OCI-LY7 (cell line): ENCODE measurements at regions not wholly inside any gene's neighbourhood (a gene's known extent, or its start where the extent isn't known, plus 50 kb on each side); places are given as distances from the start of the nearest gene placed in this dataset.

ENCODE experiments used
- BruUV-seq: library from RNA; stranded (reverse); fragments of 400-500 nt; replicated peaks from 2 replicates; lab custom pipeline; 2021; lab: Mats Ljungman, UMichigan
- CTCF ChIA-PET: fragments of 300-600 bp; sonication (Branson Sonifier 250); formaldehyde crosslinking; loops from one replicate; lab custom pipeline; 2022; ENCODE audit warnings: antibody characterized with exemption; ENCODE audit not compliant: unreplicated experiment; lab: Charles Lee
- POLR2A ChIA-PET: fragments of 300-600 bp; sonication (Branson Sonifier 250); formaldehyde crosslinking; loops from one replicate; lab custom pipeline; 2022; ENCODE audit warnings: antibody characterized with exemption; lab: Charles Lee
- DNase-seq: peaks from one replicate; pipeline ENCODE4 v3.0.0-alpha.2; 2015; ENCODE audit warnings: low spot score
- H2AFZ ChIP-seq: fragments of 200-600 bp; sonication (generic), shearing (Covaris generic); 2 replicates; pipeline ENCODE4 v1.6.1; 2014; ENCODE audit warnings: mild to moderate bottlenecking, antibody characterized with exemption, low read length, moderate library complexity
- H3K27ac ChIP-seq: fragments of 200-600 bp; sonication (generic); 2 replicates; pipeline ENCODE4 v1.5.1; 2014; ENCODE audit warnings: mixed run types, low read depth, mild to moderate bottlenecking, moderate library complexity, low read length, inconsistent platforms; ENCODE audit not compliant: poor library complexity, severe bottlenecking
- H3K36me3 ChIP-seq: fragments of 200-600 bp; sonication (generic); 2 replicates; pipeline ENCODE4 v1.6.1; 2014; ENCODE audit warnings: mild to moderate bottlenecking, antibody characterized with exemption, low read length, moderate library complexity, mixed read lengths; ENCODE audit not compliant: insufficient read depth
- H3K4me1 ChIP-seq: fragments of 200-600 bp; sonication (generic); 2 replicates; pipeline ENCODE4 v1.5.1; 2014; ENCODE audit warnings: mild to moderate bottlenecking, low read length; ENCODE audit not compliant: insufficient read depth, poor library complexity, severe bottlenecking
- H3K4me2 ChIP-seq: fragments of 200-600 bp; sonication (generic); 2 replicates; pipeline ENCODE4 v1.6.1; 2014; ENCODE audit warnings: mild to moderate bottlenecking, low read length
- H3K4me3 ChIP-seq: fragments of 200-600 bp; sonication (generic); 2 replicates; pipeline ENCODE4 v1.5.1; 2014; ENCODE audit warnings: mild to moderate bottlenecking, low read depth, low read length; ENCODE audit not compliant: poor library complexity, severe bottlenecking
- H3K79me2 ChIP-seq: fragments of 200-600 bp; sonication (generic); 2 replicates; pipeline ENCODE4 v1.6.1; 2016; ENCODE audit warnings: low read depth, mild to moderate bottlenecking, low read length, moderate library complexity, mixed read lengths; ENCODE audit not compliant: insufficient read depth
- H3K9me2 ChIP-seq: fragments of 200-600 bp; sonication (generic); 2 replicates; pipeline ENCODE4 v1.6.1; 2016; ENCODE audit warnings: mild to moderate bottlenecking, low read length, mixed read lengths; ENCODE audit not compliant: insufficient read depth
- H3K9me3 ChIP-seq: fragments of 200-600 bp; sonication (generic); 2 replicates; pipeline ENCODE4 v1.6.1; 2014; ENCODE audit warnings: mild to moderate bottlenecking, mixed run types, low read length, mixed read lengths
- H4K20me1 ChIP-seq: fragments of 200-600 bp; sonication (generic); 2 replicates; pipeline ENCODE4 v1.6.1; 2014; ENCODE audit warnings: mild to moderate bottlenecking, antibody characterized with exemption, low read length, moderate library complexity, mixed read lengths; ENCODE audit not compliant: insufficient read depth
- EZH2phosphoT487 ChIP-seq: fragments of 200-600 bp; sonication (generic); IDR thresholded peaks from 2 replicates; pipeline ENCODE4 v1.6.1; 2018; ENCODE audit warnings: low read depth, borderline replicate concordance, mild to moderate bottlenecking, mixed run types, antibody characterized with exemption, low read length, moderate library complexity, mixed read lengths
- intact Hi-C: fragments of 100-400 bp; cut with micrococcal nuclease; formaldehyde crosslinking; loops from one replicate; pipeline ENCODE4 v1.10.0; 2022; ENCODE audit not compliant: unreplicated experiment
- TF ChIP-seq, protein P1 (sequence below): fragments of 200-600 bp; sonication (generic); conservative IDR thresholded peaks from 2 replicates; pipeline ENCODE4 v1.5.1; 2014; ENCODE audit warnings: mild to moderate bottlenecking, antibody characterized with exemption, low read length, moderate library complexity, mixed read lengths

DNA sequence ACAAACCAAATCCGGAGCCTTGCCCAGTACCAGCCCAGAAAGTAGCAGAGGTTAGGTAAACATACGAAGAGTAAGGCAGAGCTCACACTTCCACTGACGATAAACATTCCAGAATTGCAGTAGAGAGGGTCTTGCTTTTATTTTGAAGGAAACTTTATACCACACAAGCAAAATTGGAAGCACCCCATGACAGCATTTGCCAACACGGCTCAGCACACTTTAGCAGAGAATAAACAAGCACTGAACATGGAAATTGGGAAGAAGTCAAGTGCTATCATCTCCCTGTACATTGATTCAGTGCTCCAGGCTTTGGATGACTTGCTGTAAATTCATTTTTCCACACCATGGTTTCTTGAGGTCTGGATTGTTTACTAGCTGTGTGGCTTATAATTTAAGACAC is 160.7 kb upstream of the FAM47C start:
- no peak overlapping the region for H3K27ac ChIP-seq
- no peaks in the 10 kb centered on the region for H3K4me1 ChIP-seq
- BruUV-seq = no TSS peak
- H3K9me2 ChIP-seq = no peaks in the 10 kb centered on the region
- H4K20me1 ChIP-seq = no peaks in the 10 kb centered on the region
- H2AFZ ChIP-seq = no peak overlapping the region
- no peak for TF ChIP-seq EZH2phosphoT487
- TF ChIP-seq, protein P1, sequence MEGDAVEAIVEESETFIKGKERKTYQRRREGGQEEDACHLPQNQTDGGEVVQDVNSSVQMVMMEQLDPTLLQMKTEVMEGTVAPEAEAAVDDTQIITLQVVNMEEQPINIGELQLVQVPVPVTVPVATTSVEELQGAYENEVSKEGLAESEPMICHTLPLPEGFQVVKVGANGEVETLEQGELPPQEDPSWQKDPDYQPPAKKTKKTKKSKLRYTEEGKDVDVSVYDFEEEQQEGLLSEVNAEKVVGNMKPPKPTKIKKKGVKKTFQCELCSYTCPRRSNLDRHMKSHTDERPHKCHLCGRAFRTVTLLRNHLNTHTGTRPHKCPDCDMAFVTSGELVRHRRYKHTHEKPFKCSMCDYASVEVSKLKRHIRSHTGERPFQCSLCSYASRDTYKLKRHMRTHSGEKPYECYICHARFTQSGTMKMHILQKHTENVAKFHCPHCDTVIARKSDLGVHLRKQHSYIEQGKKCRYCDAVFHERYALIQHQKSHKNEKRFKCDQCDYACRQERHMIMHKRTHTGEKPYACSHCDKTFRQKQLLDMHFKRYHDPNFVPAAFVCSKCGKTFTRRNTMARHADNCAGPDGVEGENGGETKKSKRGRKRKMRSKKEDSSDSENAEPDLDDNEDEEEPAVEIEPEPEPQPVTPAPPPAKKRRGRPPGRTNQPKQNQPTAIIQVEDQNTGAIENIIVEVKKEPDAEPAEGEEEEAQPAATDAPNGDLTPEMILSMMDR = no peak
- H3K36me3 ChIP-seq = no peaks in the 10 kb centered on the region
- DNase-seq = no peak
- H3K79me2 ChIP-seq = no peaks in the 10 kb centered on the region
- H3K9me3 ChIP-seq = no peaks in the 10 kb centered on the region
- H3K4me2 ChIP-seq = no peak overlapping the region
- intact Hi-C loops = no loop called here
- ChIA-PET CTCF (no interaction called here), POLR2A (no interaction called here)
- no peak overlapping the region for H3K4me3 ChIP-seq

DNA sequence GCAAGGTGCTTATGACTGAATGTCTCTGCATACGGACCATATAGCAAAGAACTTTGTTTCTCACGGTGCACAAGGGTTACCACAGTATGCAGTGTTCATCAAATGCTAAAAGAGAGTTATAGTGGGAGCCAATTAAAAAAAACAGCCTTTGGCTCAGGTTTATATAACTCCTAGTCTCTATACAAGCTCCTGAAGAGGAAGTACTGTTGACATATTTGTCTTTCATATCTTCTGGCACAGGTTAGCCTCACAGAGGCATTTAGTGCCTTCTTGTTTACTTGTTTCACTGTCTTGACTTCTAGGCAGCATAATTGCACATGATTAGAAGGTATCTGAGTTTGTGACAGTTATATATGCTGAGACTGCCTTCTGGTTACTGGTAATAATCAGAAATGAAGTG is 158.8 kb upstream of the FAM47C start:
- Histone ChIP-seq H3K27ac (no peak overlapping the region), H3K9me2 (no peaks in the 10 kb centered on the region), H3K4me3 (no peak overlapping the region), H3K4me2 (no peak overlapping the region), H2AFZ (no peak overlapping the region), H3K79me2 (no peaks in the 10 kb centered on the region), H3K9me3 (no peaks in the 10 kb centered on the region), H3K36me3 (no peaks in the 10 kb centered on the region), H3K4me1 (no peaks in the 10 kb centered on the region), H4K20me1 (no peaks in the 10 kb centered on the region)
- TF ChIP-seq, protein P1 = no peak
- TF ChIP-seq EZH2phosphoT487 = no peak
- ChIA-PET POLR2A (no interaction called here), CTCF (no interaction called here)
- BruUV-seq = no TSS peak
- intact Hi-C loops = no loop called here
- no peak for DNase-seq

DNA sequence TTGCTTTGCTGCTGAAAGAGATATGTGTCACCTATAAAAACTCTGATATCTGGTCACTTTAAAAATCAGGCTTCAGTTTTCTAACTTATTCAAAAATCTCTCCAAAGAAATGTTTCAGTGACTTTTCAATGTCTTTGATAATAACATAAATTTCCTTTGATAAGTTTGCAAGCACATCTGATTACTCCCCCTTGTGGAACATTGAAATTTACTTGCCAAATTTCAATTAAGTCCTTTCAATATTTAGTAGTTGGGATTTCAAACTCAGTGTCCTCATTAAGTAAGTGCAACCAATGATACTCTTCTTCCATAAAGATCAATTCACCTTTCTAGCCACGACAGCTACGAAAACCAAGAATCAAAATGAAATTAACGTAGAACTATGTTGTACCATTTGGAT is 151.3 kb upstream of the FAM47C start:
- Histone ChIP-seq H3K27ac (no peak overlapping the region), H3K4me3 (no peak overlapping the region), H3K9me2 (no peaks in the 10 kb centered on the region), H4K20me1 (no peaks in the 10 kb centered on the region), H3K36me3 (no peaks in the 10 kb centered on the region), H3K9me3 (no peaks in the 10 kb centered on the region), H2AFZ (no peak overlapping the region), H3K79me2 (no peaks in the 10 kb centered on the region), H3K4me2 (no peak overlapping the region), H3K4me1 (no peaks in the 10 kb centered on the region)
- POLR2A ChIA-PET = no interaction called here
- no TSS peak for BruUV-seq
- DNase-seq = no peak
- no peak for TF ChIP-seq EZH2phosphoT487
- TF ChIP-seq, protein P1 = peak; percentile 45; the same call in 1 of the 2 replicates
- intact Hi-C loops = no loop called here
- CTCF ChIA-PET = no interaction called here
